Osteocyte (in vitro differentiated cells): ENCODE measurements at regions not wholly inside any gene's neighbourhood (a gene's known extent, or its start where the extent isn't known, plus 50 kb on each side); places are given as distances from the start of the nearest gene placed in this dataset.
A peak's percentile ranks its signal among the peaks of the same experiment; 100 is the strongest.

ENCODE experiments used
- DNase-seq: peaks from one replicate; pipeline ENCODE4 v3.0.0; 2021; ENCODE audit warnings: mixed read lengths; ENCODE audit not compliant: unreplicated experiment; ENCODE audit errors: extremely low spot score
- H3K27ac Mint-ChIP-seq: one replicate; pipeline ENCODE4 v1.8.0; 2021; ENCODE audit warnings: mild to moderate bottlenecking, mixed read lengths; ENCODE audit not compliant: unreplicated experiment
- H3K27me3 Mint-ChIP-seq: one replicate; pipeline ENCODE4 v1.8.0; 2021; ENCODE audit warnings: mixed read lengths; ENCODE audit not compliant: unreplicated experiment
- H3K36me3 Mint-ChIP-seq: one replicate; pipeline ENCODE4 v1.8.0; 2021; ENCODE audit warnings: mixed read lengths; ENCODE audit not compliant: unreplicated experiment
- H3K4me1 Mint-ChIP-seq: one replicate; pipeline ENCODE4 v1.8.0; 2021; ENCODE audit warnings: mixed read lengths; ENCODE audit not compliant: unreplicated experiment
- H3K4me3 Mint-ChIP-seq: one replicate; pipeline ENCODE4 v1.8.0; 2021; ENCODE audit warnings: mild to moderate bottlenecking, moderate library complexity, mixed read lengths; ENCODE audit not compliant: unreplicated experiment
- H3K9me3 Mint-ChIP-seq: one replicate; pipeline ENCODE4 v1.8.0; 2021; ENCODE audit warnings: mixed read lengths; ENCODE audit not compliant: unreplicated experiment
- TF ChIP-seq, protein P1 (sequence below): fragments of 200-600 bp; sonication (generic); IDR thresholded peaks from 2 replicates; pipeline ENCODE4 v1.5.0; 2021; ENCODE audit warnings: antibody characterized with exemption, mild to moderate bottlenecking, moderate library complexity

DNA sequence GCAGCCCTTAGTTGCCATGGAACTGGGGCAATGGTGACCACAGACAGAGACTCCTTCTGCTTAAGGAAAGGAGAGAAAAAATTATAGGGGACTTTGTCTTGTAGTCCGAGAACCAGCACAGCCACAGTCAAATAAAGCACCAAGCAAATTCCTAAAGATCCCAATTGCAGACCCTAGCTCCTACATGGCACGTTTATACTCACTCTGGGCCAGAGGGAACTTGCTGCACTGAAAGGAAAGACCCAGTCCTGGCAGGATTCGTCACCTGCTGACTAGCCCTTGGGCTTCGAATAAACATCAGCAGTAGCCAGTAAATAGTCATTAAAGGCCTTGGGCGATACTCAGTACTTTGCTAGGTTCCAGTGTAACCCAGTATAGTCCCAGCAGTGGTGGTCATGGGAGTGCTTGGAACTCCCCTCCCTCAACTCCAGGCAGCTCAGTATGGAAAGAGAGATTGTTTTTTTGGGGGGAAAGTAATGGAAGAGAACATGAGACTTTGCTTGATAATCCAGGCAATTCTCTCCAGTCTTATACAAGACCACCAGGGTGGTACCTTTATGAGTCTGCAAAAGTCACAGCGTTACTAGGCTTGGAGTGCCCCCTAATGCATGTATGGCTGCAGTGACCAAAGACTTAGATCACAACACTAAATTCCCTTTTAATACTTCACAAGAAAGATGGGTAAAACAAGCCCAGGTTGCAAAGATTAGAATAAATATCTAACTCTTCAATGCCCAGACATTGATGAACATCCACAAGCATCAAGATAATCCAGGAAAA, 66.4 kb upstream of the AGTR1 start:
- Mint-ChIP-seq H3K27me3 (no peaks in the 10 kb centered on the region), H3K27ac (no peak overlapping the region), H3K9me3 (peaks cover 29% of the 10 kb centered on the region), H3K4me3 (no peak overlapping the region), H3K4me1 (peaks cover 2% of the 10 kb centered on the region), H3K36me3 (no peaks in the 10 kb centered on the region)
- no peak for DNase-seq
- TF ChIP-seq, protein P1, sequence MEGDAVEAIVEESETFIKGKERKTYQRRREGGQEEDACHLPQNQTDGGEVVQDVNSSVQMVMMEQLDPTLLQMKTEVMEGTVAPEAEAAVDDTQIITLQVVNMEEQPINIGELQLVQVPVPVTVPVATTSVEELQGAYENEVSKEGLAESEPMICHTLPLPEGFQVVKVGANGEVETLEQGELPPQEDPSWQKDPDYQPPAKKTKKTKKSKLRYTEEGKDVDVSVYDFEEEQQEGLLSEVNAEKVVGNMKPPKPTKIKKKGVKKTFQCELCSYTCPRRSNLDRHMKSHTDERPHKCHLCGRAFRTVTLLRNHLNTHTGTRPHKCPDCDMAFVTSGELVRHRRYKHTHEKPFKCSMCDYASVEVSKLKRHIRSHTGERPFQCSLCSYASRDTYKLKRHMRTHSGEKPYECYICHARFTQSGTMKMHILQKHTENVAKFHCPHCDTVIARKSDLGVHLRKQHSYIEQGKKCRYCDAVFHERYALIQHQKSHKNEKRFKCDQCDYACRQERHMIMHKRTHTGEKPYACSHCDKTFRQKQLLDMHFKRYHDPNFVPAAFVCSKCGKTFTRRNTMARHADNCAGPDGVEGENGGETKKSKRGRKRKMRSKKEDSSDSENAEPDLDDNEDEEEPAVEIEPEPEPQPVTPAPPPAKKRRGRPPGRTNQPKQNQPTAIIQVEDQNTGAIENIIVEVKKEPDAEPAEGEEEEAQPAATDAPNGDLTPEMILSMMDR = peak; percentile 47

GRCh38 chr3:148641722-148642121, 56.0 kb upstream of the AGTR1 start:
- Mint-ChIP-seq H3K27me3 (no peaks in the 10 kb centered on the region), H3K27ac (no peak overlapping the region), H3K9me3 (no peaks in the 10 kb centered on the region), H3K4me3 (no peak overlapping the region), H3K36me3 (no peaks in the 10 kb centered on the region), H3K4me1 (peaks cover 31% of the 10 kb centered on the region)
- no peak for DNase-seq
- TF ChIP-seq, protein P1 = no peak

- no peak for DNase-seq
- no peaks in the 10 kb centered on the region for H3K9me3 Mint-ChIP-seq
- peaks cover 33% of the 10 kb centered on the region for H3K4me1 Mint-ChIP-seq
- no peak overlapping the region for H3K4me3 Mint-ChIP-seq
- no peaks in the 10 kb centered on the region for H3K36me3 Mint-ChIP-seq
- TF ChIP-seq, protein P1 = no peak
- H3K27ac Mint-ChIP-seq = no peak overlapping the region
- no peaks in the 10 kb centered on the region for H3K27me3 Mint-ChIP-seq
Observed at GRCh38 chr3:148642214-148642613, 55.5 kb upstream of the AGTR1 start.

DNA sequence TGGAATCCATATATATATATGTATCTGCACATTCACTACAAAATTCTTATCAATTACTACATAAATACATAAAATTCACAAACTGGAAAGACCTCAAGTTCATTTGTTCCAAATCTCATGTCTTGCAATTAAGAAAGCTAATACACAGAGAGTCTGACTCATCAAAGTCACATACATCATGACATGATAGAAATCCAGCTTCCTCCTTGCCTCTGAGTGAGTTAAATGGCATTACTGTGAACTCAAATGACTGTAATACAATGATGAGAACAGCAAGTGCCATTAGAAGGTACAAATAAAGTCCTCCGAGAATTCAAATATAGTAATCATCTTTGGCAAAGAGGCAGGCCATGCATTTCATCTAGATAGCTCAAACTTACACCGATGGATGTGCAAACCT, 55.1 kb upstream of the AGTR1 start:
- no peak overlapping the region for H3K4me3 Mint-ChIP-seq
- TF ChIP-seq, protein P1 = no peak
- no peak for DNase-seq
- H3K9me3 Mint-ChIP-seq = no peaks in the 10 kb centered on the region
- H3K4me1 Mint-ChIP-seq = peaks cover 33% of the 10 kb centered on the region
- no peak overlapping the region for H3K27ac Mint-ChIP-seq
- H3K36me3 Mint-ChIP-seq = no peaks in the 10 kb centered on the region
- no peaks in the 10 kb centered on the region for H3K27me3 Mint-ChIP-seq

GRCh38 chr3:148643389-148643840, 54.3 kb upstream of the AGTR1 start:
- no peaks in the 10 kb centered on the region for H3K36me3 Mint-ChIP-seq
- H3K27ac Mint-ChIP-seq = peak overlapping the region; percentile 82
- peaks cover 38% of the 10 kb centered on the region for H3K4me1 Mint-ChIP-seq
- no peak for DNase-seq
- H3K9me3 Mint-ChIP-seq = no peaks in the 10 kb centered on the region
- H3K4me3 Mint-ChIP-seq = no peak overlapping the region
- no peaks in the 10 kb centered on the region for H3K27me3 Mint-ChIP-seq
- TF ChIP-seq, protein P1 = no peak
